ENCODE measurements at regions not wholly inside any gene's neighbourhood (a gene's known extent, or its start where the extent isn't known, plus 50 kb on each side); places are given as distances from the start of the nearest gene placed in this dataset.

DNA sequence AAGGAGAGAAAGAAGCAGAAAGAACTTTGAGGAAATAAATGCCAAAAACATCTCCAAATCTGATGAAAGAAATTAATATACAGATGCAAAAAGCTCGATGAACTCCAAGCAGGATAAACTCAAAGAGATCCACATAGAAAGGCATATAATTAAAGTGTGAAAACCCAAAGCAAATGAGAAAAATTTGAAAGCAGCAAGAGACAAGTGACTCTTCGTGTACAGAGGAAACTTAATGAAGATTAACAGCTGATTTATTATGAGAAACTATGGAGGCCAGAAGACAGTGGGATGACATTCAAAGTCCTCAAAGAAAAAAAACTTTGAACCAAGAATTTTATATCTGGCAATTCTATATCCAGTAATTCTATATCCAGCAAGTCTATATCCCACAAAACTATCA is 163.0 kb upstream of the TMCC3 start:
- H3K79me2 ChIP-seq (ENCODE audit: insufficient read depth, low read length), result no peaks in the 10 kb centered on the region
- H3K4me3 ChIP-seq (replicated peaks in 1 of 3; ENCODE audit: low read depth in 2 of 3, low read length in 3 of 3), result no peak overlapping the region
- H3K36me3 ChIP-seq (replicated peaks in 1 of 2; ENCODE audit: control insufficient read depth in 1 of 2, insufficient read depth in 2 of 2, low read length in 2 of 2), result no peaks in the 10 kb centered on the region
- no peak overlapping the region for H3K4me3 Mint-ChIP-seq
- H2AFZ ChIP-seq (ENCODE audit: insufficient read depth, low read depth, low read length, poor library complexity, severe bottlenecking), result no peak overlapping the region
- H3K27me3 Mint-ChIP-seq (ENCODE audit: low read depth in 3 of 3), result peaks cover 0 to 7% (median 2%) of the 10 kb centered on the region in 3 donors
- no peak overlapping the region for H3K27ac Mint-ChIP-seq
- H3K27ac ChIP-seq (ENCODE audit: low read depth in 1 of 2, low read length in 2 of 2), result no peak overlapping the region
- intact Hi-C loops (cut with micrococcal nuclease), result no loop called here
- H3K4me1 ChIP-seq (ENCODE audit: control insufficient read depth in 1 of 2, insufficient read depth in 2 of 2, low read length in 2 of 2), result peaks cover 6 to 7% of the 10 kb centered on the region in 2 donors
- TF ChIP-seq, protein P1, sequence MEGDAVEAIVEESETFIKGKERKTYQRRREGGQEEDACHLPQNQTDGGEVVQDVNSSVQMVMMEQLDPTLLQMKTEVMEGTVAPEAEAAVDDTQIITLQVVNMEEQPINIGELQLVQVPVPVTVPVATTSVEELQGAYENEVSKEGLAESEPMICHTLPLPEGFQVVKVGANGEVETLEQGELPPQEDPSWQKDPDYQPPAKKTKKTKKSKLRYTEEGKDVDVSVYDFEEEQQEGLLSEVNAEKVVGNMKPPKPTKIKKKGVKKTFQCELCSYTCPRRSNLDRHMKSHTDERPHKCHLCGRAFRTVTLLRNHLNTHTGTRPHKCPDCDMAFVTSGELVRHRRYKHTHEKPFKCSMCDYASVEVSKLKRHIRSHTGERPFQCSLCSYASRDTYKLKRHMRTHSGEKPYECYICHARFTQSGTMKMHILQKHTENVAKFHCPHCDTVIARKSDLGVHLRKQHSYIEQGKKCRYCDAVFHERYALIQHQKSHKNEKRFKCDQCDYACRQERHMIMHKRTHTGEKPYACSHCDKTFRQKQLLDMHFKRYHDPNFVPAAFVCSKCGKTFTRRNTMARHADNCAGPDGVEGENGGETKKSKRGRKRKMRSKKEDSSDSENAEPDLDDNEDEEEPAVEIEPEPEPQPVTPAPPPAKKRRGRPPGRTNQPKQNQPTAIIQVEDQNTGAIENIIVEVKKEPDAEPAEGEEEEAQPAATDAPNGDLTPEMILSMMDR (IDR thresholded peaks at IDR 0.05), result no peak
- peaks cover 24 to 53% (median 46%) of the 10 kb centered on the region in 7 donors for H3K9me3 Mint-ChIP-seq
- H3K4me1 Mint-ChIP-seq, result peaks cover 6% of the 10 kb centered on the region
- H3K4me2 ChIP-seq (replicated peaks; ENCODE audit: extremely low read depth, low read length, poor library complexity, severe bottlenecking), result no peak overlapping the region
- no peaks in the 10 kb centered on the region for H3K36me3 Mint-ChIP-seq
- no peaks in the 10 kb centered on the region for H3K27me3 ChIP-seq (ENCODE audit: control insufficient read depth in 2 of 2, insufficient read depth in 2 of 2, low read length in 2 of 2)
- no peak for DNase-seq
- H3K9me3 ChIP-seq (replicated peaks in 1 of 2; ENCODE audit: control insufficient read depth in 1 of 2, insufficient read depth in 1 of 2, low read length in 2 of 2), result peaks cover 14 to 38% of the 10 kb centered on the region in 2 donors
- 67% methylated on average over 1 of the region's 2 CpGs for WGBS (ENCODE audit: insufficient coverage)
- H3K9ac ChIP-seq (ENCODE audit: insufficient read depth, low read length, poor library complexity, severe bottlenecking), result no peak overlapping the region
- no peaks in the 10 kb centered on the region for H4K20me1 ChIP-seq (ENCODE audit: insufficient read depth, low read length)

DNA sequence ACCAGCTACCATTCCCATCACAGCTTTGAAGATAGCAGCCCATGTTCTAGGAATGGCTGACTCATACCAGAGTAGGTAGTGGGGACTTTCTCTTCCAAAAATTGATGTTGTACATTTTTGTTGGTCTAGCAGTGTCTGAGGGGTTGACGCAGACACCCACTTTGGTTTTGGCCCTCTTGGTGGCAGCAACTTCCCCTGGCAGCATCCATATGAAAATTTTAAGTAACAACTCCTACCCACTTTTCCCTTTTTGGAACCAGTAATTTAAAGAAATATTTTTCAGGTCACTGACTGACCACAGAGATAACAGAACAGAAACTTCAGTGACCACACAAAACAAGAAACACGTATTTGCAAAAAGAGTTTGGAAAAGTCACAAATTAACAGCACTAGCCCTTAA is 162.0 kb upstream of the TMCC3 start:
- Histone ChIP-seq H3K27me3 (ENCODE audit: control insufficient read depth in 2 of 2, insufficient read depth in 2 of 2, low read length in 2 of 2) (no peaks in the 10 kb centered on the region), H3K4me2 (replicated peaks; ENCODE audit: extremely low read depth, low read length, poor library complexity, severe bottlenecking) (no peak overlapping the region), H2AFZ (ENCODE audit: insufficient read depth, low read depth, low read length, poor library complexity, severe bottlenecking) (no peak overlapping the region), H3K4me1 (ENCODE audit: control insufficient read depth in 1 of 2, insufficient read depth in 2 of 2, low read length in 2 of 2) (no peaks in the 10 kb centered on the region), H4K20me1 (ENCODE audit: insufficient read depth, low read length) (no peaks in the 10 kb centered on the region), H3K4me3 (replicated peaks in 1 of 3; ENCODE audit: low read depth in 2 of 3, low read length in 3 of 3) (no peak overlapping the region), H3K36me3 (replicated peaks in 1 of 2; ENCODE audit: control insufficient read depth in 1 of 2, insufficient read depth in 2 of 2, low read length in 2 of 2) (no peaks in the 10 kb centered on the region), H3K27ac (ENCODE audit: low read depth in 1 of 2, low read length in 2 of 2) (no peak overlapping the region), H3K9me3 (replicated peaks in 1 of 2; ENCODE audit: control insufficient read depth in 1 of 2, insufficient read depth in 1 of 2, low read length in 2 of 2) (peaks cover 14 to 38% of the 10 kb centered on the region in 2 donors), H3K79me2 (ENCODE audit: insufficient read depth, low read length) (no peaks in the 10 kb centered on the region), H3K9ac (ENCODE audit: insufficient read depth, low read length, poor library complexity, severe bottlenecking) (no peak overlapping the region)
- intact Hi-C loops (cut with micrococcal nuclease), result no loop called here
- Mint-ChIP-seq H3K9me3 (peaks cover 24 to 53% (median 46%) of the 10 kb centered on the region in 7 donors), H3K36me3 (no peaks in the 10 kb centered on the region), H3K27me3 (ENCODE audit: low read depth in 3 of 3) (peaks cover 0 to 7% (median 2%) of the 10 kb centered on the region in 3 donors), H3K4me1 (no peaks in the 10 kb centered on the region), H3K4me3 (no peak overlapping the region), H3K27ac (no peak overlapping the region)
- TF ChIP-seq, protein P1 (IDR thresholded peaks at IDR 0.05), result no peak
- no CpG with 5 or more reads among the region's 2 CpGs for WGBS (ENCODE audit: insufficient coverage)
- no peak for DNase-seq

All from CD14-positive monocyte (primary cell).